Smooth muscle cell (in vitro differentiated cells): ENCODE measurements at regions not wholly inside any gene's neighbourhood (a gene's known extent, or its start where the extent isn't known, plus 50 kb on each side); places are given as distances from the start of the nearest gene placed in this dataset.

ENCODE experiments used
- DNase-seq: peaks from one replicate; lab custom pipeline; 2025; ENCODE audit not compliant: unreplicated experiment; lab: John Stamatoyannopoulos, UW
- H2AFZ ChIP-seq: fragments of 200-600 bp; sonication (generic); 2 replicates; pipeline ENCODE4 v1.6.0; 2016; ENCODE audit warnings: antibody characterized with exemption, low read depth, mild to moderate bottlenecking
- H3F3A ChIP-seq: fragments of 200-600 bp; sonication (generic); 2 replicates; pipeline ENCODE4 v1.6.0; 2017; ENCODE audit warnings: antibody characterized with exemption, low read depth
- H3K27ac ChIP-seq: fragments of 200-600 bp; sonication (generic); 2 replicates; pipeline ENCODE4 v1.5.1; 2016; ENCODE audit warnings: low read depth, mild to moderate bottlenecking
- H3K27me3 ChIP-seq: fragments of 200-600 bp; sonication (generic); 2 replicates; pipeline ENCODE4 v1.6.1; 2016; ENCODE audit warnings: low read depth, mild to moderate bottlenecking
- H3K36me3 ChIP-seq: fragments of 200-600 bp; sonication (generic); 2 replicates; pipeline ENCODE4 v1.5.1; 2016; ENCODE audit warnings: low read depth
- H3K4me1 ChIP-seq: fragments of 200-600 bp; sonication (generic); 2 replicates; pipeline ENCODE4 v1.5.1; 2016; ENCODE audit warnings: low read depth
- H3K4me2 ChIP-seq: fragments of 200-600 bp; sonication (generic); 2 replicates; pipeline ENCODE4 v1.6.0; 2016; ENCODE audit warnings: mild to moderate bottlenecking
- H3K4me3 ChIP-seq: fragments of 200-600 bp; sonication (generic); 2 replicates; pipeline ENCODE4 v1.5.1; 2016; ENCODE audit warnings: mild to moderate bottlenecking
- H3K79me2 ChIP-seq: fragments of 200-600 bp; sonication (generic); 2 replicates; pipeline ENCODE4 v1.6.0; 2016; ENCODE audit warnings: low read depth, mild to moderate bottlenecking
- H3K9ac ChIP-seq: fragments of 200-600 bp; sonication (generic); 2 replicates; pipeline ENCODE4 v1.6.0; 2016; ENCODE audit warnings: low read depth
- H3K9me3 ChIP-seq: fragments of 200-600 bp; sonication (generic); replicated peaks from 2 replicates; pipeline ENCODE4 v1.5.1; 2016; ENCODE audit warnings: low read depth
- H4K20me1 ChIP-seq: fragments of 200-600 bp; sonication (generic); 2 replicates; pipeline ENCODE4 v1.6.0; 2016; ENCODE audit warnings: low read depth
- WGBS: methylation state at CpG from one replicate; pipeline ENCODE4 v1.1.7; 2016; ENCODE audit warnings: low lambda C conversion rate; 5-methylcytosine and 5-hydroxymethylcytosine counted together
- TF ChIP-seq, protein P1 (sequence below): fragments of 200-600 bp; sonication (generic); IDR thresholded peaks from 2 replicates; pipeline ENCODE4 v1.5.1; 2017; ENCODE audit warnings: borderline replicate concordance, mild to moderate bottlenecking, antibody characterized with exemption; ENCODE audit not compliant: insufficient read depth, poor library complexity, severe bottlenecking

DNA sequence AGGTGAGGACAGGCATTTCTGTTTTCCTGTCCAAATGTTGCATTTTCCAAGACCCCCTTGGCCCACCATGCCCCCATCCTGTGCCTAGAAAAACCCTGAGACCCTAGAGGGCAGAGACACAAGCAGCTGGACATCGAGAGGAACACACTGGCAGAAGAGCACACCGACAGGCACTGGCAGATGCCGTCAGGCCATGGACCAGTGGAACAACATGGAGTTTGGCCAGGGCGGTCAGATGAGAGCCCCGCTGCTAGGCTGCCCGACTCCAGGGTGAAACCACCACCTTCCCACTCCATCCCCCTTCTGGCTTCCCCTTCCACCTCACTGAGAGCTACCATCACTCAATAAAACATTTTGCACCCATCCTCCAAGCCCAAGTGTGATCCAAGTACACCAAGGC, 438.4 kb downstream of the SIPA1L2 start:
- 98% methylated on average over 6 of the region's 6 CpGs for WGBS
- TF ChIP-seq, protein P1, sequence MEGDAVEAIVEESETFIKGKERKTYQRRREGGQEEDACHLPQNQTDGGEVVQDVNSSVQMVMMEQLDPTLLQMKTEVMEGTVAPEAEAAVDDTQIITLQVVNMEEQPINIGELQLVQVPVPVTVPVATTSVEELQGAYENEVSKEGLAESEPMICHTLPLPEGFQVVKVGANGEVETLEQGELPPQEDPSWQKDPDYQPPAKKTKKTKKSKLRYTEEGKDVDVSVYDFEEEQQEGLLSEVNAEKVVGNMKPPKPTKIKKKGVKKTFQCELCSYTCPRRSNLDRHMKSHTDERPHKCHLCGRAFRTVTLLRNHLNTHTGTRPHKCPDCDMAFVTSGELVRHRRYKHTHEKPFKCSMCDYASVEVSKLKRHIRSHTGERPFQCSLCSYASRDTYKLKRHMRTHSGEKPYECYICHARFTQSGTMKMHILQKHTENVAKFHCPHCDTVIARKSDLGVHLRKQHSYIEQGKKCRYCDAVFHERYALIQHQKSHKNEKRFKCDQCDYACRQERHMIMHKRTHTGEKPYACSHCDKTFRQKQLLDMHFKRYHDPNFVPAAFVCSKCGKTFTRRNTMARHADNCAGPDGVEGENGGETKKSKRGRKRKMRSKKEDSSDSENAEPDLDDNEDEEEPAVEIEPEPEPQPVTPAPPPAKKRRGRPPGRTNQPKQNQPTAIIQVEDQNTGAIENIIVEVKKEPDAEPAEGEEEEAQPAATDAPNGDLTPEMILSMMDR = no peak
- no peak overlapping the region for H3K27ac ChIP-seq

DNA sequence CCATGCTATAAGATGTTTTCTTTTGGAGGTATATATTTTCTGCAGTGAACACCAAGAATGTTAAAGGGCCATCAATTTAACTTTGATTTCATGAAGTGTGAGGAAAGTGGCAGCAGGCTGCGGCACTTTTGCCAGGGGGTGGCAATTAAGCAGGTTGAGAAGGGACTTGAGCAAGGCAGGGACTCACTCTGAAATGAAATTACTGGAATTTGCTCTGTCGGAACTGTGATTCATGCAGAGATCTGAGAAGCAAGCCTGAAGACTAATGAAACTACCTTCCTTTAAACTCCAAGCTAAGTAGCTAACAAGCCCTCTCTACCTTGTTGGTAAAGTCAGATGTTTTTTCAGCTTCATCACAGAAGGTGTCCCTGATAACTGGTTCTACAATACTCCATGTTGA, 441.6 kb downstream of the SIPA1L2 start:
- H3K4me3 ChIP-seq = no peak overlapping the region
- no peaks in the 10 kb centered on the region for H3K9me3 ChIP-seq
- H3K27ac ChIP-seq = no peak overlapping the region
- DNase-seq = no peak
- 56% methylated on average over 2 of the region's 2 CpGs for WGBS
- H3K4me2 ChIP-seq = no peak overlapping the region
- H3K27me3 ChIP-seq = no peaks in the 10 kb centered on the region
- H2AFZ ChIP-seq = no peak overlapping the region
- H4K20me1 ChIP-seq = no peaks in the 10 kb centered on the region
- H3F3A ChIP-seq = no peaks in the 10 kb centered on the region
- H3K4me1 ChIP-seq = no peaks in the 10 kb centered on the region
- no peaks in the 10 kb centered on the region for H3K79me2 ChIP-seq
- H3K36me3 ChIP-seq = no peaks in the 10 kb centered on the region
- H3K9ac ChIP-seq = no peak overlapping the region
- TF ChIP-seq, protein P1 = no peak

More for the DNA sequence above, 438.4 kb downstream of the SIPA1L2 start:
- no peaks in the 10 kb centered on the region for H3K27me3 ChIP-seq
- H3K4me3 ChIP-seq = no peak overlapping the region
- DNase-seq = no peak
- H2AFZ ChIP-seq = no peak overlapping the region
- no peaks in the 10 kb centered on the region for H3K79me2 ChIP-seq
- no peaks in the 10 kb centered on the region for H3F3A ChIP-seq
- H3K9me3 ChIP-seq = no peaks in the 10 kb centered on the region
- no peak overlapping the region for H3K9ac ChIP-seq
- H3K4me2 ChIP-seq = no peak overlapping the region
- H3K4me1 ChIP-seq = no peaks in the 10 kb centered on the region
- H3K36me3 ChIP-seq = no peaks in the 10 kb centered on the region
- no peaks in the 10 kb centered on the region for H4K20me1 ChIP-seq

DNA sequence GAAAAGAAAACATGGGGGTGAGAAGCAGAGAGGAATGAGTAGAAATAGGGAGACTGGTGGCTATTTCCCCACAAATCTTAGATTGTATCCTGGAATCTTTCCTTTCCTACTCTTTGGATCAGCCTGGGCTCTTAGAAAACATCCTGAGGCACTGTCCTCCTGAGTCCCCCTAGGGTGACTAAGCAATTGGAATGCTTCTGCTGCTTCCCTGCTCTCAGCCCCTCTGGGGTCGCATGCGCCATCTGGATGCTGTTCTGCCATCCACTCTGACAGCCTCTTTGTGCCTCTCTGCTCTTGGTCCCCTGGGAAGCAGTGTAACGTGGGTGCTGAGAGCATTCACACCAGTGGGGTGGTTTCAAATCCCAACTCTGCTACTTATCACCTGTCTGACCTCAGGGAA, 443.0 kb downstream of the SIPA1L2 start:
- TF ChIP-seq, protein P1 = no peak
- Histone ChIP-seq H3K27ac (no peak overlapping the region), H3K4me3 (no peak overlapping the region), H3K36me3 (no peaks in the 10 kb centered on the region), H4K20me1 (no peaks in the 10 kb centered on the region), H2AFZ (no peak overlapping the region), H3K79me2 (no peaks in the 10 kb centered on the region), H3K4me1 (no peaks in the 10 kb centered on the region), H3K9ac (no peak overlapping the region), H3F3A (no peaks in the 10 kb centered on the region), H3K9me3 (no peaks in the 10 kb centered on the region), H3K4me2 (no peak overlapping the region), H3K27me3 (no peaks in the 10 kb centered on the region)
- DNase-seq = no peak
- WGBS = 54% methylated on average over 3 of the region's 3 CpGs
